Upper lobe of left lung (tissue), 6 donors: ENCODE measurements at regions not wholly inside any gene's neighbourhood (a gene's known extent, or its start where the extent isn't known, plus 50 kb on each side); places are given as distances from the start of the nearest gene placed in this dataset.

ENCODE experiments used
- ATAC-seq, 2 donors: fragments of 200-7000 bp; cut with Tn5 transposase; one replicate each; pipeline ENCODE4 v1.9.1; 2022; ENCODE audit warnings: mild to moderate bottlenecking in 2 of 2, moderate library complexity in 2 of 2; ENCODE audit not compliant: low FRiP score in 2 of 2
- DNase-seq, 2 donors: peaks; one replicate each; pipeline ENCODE4 v3.0.0-alpha.2; 2019 to 2020
- H3K27ac ChIP-seq, 4 donors: fragments of 200-600 bp; sonication (generic); one replicate each; pipeline ENCODE4 v1.5.1; 2016 to 2019
- H3K27me3 ChIP-seq, 4 donors: fragments of 200-600 bp; sonication (generic); one replicate each; pipeline ENCODE4 v1.5.1; 2017 to 2019
- H3K36me3 ChIP-seq, 4 donors: fragments of 200-600 bp; sonication (generic); one replicate each; pipeline ENCODE4 v1.5.1; 2016 to 2019
- H3K4me1 ChIP-seq, 4 donors: fragments of 200-600 bp; sonication (generic); one replicate each; pipeline ENCODE4 v1.5.1; 2018 to 2019
- H3K4me3 ChIP-seq, 4 donors: fragments of 200-600 bp; sonication (generic); one replicate each; pipeline ENCODE4 v1.5.1; 2017 to 2019; ENCODE audit warnings: mild to moderate bottlenecking in 2 of 4, moderate library complexity in 1 of 4
- H3K9me3 ChIP-seq, 4 donors: fragments of 200-600 bp; sonication (generic); one replicate each; pipeline ENCODE4 v1.5.1; 2018 to 2019
- EP300 ChIP-seq, 4 donors: sonication (generic); formaldehyde crosslinking; IDR thresholded peaks; one replicate each; pipeline ENCODE4 v1.5.1; 2017; ENCODE audit warnings: antibody characterized with exemption in 4 of 4, control low read depth in 2 of 4
- POLR2A ChIP-seq, 4 donors: fragments of 450-650 bp; IDR thresholded peaks; one replicate each; pipeline ENCODE4 v1.5.1; 2016 to 2017; ENCODE audit warnings: antibody characterized with exemption in 4 of 4, mild to moderate bottlenecking in 2 of 4
- POLR2AphosphoS5 ChIP-seq, 2 donors: sonication (generic); formaldehyde crosslinking; IDR thresholded peaks; one replicate each; pipeline ENCODE4 v1.5.1; 2017; ENCODE audit warnings: antibody characterized with exemption in 2 of 2
- WGBS, 2 donors: methylation state at CpG; one replicate each; pipeline ENCODE4 v1.1.5; 2017 to 2018; 5-methylcytosine and 5-hydroxymethylcytosine counted together
- TF ChIP-seq, protein P1 (sequence below), 6 experiments: fragments of 450-650 bp in 4 of 6; fragments of 200-600 bp in 2 of 6; sonication (generic) in 2 of 6; IDR thresholded peaks; one replicate each; pipeline ENCODE4 v1.5.1; 2016 to 2019; ENCODE audit warnings: antibody characterized with exemption in 6 of 6
- donor health status: DM: no; HTN: no; CAD: no; lungs with moderate emphysema.
- donor health status: DM: no; HTN: yes; CAD: no; lungs with severe emphysema.

- no peaks in the 10 kb centered on the region for H3K36me3 ChIP-seq
- no peak overlapping the region for H3K27ac ChIP-seq
- no peaks in the 10 kb centered on the region for H3K4me1 ChIP-seq
- TF ChIP-seq, protein P1, sequence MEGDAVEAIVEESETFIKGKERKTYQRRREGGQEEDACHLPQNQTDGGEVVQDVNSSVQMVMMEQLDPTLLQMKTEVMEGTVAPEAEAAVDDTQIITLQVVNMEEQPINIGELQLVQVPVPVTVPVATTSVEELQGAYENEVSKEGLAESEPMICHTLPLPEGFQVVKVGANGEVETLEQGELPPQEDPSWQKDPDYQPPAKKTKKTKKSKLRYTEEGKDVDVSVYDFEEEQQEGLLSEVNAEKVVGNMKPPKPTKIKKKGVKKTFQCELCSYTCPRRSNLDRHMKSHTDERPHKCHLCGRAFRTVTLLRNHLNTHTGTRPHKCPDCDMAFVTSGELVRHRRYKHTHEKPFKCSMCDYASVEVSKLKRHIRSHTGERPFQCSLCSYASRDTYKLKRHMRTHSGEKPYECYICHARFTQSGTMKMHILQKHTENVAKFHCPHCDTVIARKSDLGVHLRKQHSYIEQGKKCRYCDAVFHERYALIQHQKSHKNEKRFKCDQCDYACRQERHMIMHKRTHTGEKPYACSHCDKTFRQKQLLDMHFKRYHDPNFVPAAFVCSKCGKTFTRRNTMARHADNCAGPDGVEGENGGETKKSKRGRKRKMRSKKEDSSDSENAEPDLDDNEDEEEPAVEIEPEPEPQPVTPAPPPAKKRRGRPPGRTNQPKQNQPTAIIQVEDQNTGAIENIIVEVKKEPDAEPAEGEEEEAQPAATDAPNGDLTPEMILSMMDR (IDR thresholded peaks at IDR 0.05): no peak
- TF ChIP-seq EP300 (IDR thresholded peaks at IDR 0.05): no peak
- 44 to 50% methylated on average over 5 of the region's 5 CpGs for WGBS, 2 donors
- no peak overlapping the region for H3K4me3 ChIP-seq
- no peaks in the 10 kb centered on the region for H3K27me3 ChIP-seq
- no peaks in the 10 kb centered on the region for H3K9me3 ChIP-seq
- ATAC-seq: no peak
- no peak for DNase-seq
Observed at GRCh38 chr18:73908323-73908722, 239.3 kb downstream of the FBXO15 start.

DNA sequence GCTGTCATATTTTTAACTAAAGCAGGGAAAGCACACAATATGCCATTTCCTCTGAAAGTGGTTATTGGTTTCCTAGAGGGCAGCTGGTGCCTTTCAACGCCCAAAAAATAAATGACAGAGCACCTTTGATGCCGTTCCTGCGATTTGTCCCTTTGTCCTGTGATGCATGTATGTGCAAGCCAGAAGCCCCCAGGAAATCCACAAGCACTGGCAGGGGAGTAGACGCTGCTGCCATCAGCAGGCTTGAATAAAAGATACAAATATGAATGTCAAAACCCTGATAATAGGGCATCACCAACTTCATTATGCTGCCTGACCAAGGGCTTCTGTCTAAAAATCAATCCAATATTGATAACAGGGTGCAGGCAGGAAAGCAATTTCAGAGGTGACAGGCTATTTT, 246.1 kb downstream of the FBXO15 start:
- Histone ChIP-seq H3K9me3 (no peaks in the 10 kb centered on the region), H3K4me3 (no peak overlapping the region), H3K36me3 (no peaks in the 10 kb centered on the region), H3K27me3 (no peaks in the 10 kb centered on the region), H3K27ac (no peak overlapping the region), H3K4me1 (no peaks in the 10 kb centered on the region)
- DNase-seq (no peak), ATAC-seq (no peak)
- WGBS, 2 donors: 57 to 60% methylated on average over 4 of the region's 4 CpGs
- no peak for TF ChIP-seq POLR2A (IDR thresholded peaks at IDR 0.05)
- no peak for TF ChIP-seq POLR2AphosphoS5 (IDR thresholded peaks at IDR 0.05)
- TF ChIP-seq EP300 (IDR thresholded peaks at IDR 0.05): no peak
- TF ChIP-seq, protein P1 (IDR thresholded peaks at IDR 0.05): no peak

DNA sequence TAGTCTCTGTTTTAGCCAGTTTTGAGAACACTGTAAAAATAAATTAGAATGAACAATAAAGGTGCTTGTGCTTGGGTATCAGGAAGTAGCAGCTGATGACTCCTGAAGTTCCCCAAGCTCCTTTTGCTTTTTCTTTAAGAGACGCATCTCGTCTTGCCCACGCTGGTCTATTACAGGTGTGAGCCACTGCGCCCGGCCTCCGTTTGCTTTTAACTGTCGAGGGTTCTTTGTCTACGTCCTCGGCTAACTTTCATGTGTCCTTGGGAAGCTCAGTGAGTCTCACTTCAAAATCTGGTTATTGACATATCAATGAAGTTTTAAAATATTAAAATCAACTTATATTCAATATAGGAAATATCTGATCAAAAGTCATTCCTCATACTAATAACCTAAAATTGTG, 246.5 kb downstream of the FBXO15 start:
- no peaks in the 10 kb centered on the region for H3K4me1 ChIP-seq
- DNase-seq: no peak
- H3K9me3 ChIP-seq: no peaks in the 10 kb centered on the region
- WGBS, 2 donors: 51 to 68% methylated on average over 9 of the region's 9 CpGs
- no peak for ATAC-seq
- no peaks in the 10 kb centered on the region for H3K36me3 ChIP-seq
- TF ChIP-seq POLR2AphosphoS5 (IDR thresholded peaks at IDR 0.05) (no peak), EP300 (IDR thresholded peaks at IDR 0.05) (no peak), POLR2A (IDR thresholded peaks at IDR 0.05) (no peak)
- TF ChIP-seq, protein P1 (IDR thresholded peaks at IDR 0.05): no peak
- H3K27ac ChIP-seq: no peak overlapping the region
- H3K27me3 ChIP-seq: no peaks in the 10 kb centered on the region
- no peak overlapping the region for H3K4me3 ChIP-seq

DNA sequence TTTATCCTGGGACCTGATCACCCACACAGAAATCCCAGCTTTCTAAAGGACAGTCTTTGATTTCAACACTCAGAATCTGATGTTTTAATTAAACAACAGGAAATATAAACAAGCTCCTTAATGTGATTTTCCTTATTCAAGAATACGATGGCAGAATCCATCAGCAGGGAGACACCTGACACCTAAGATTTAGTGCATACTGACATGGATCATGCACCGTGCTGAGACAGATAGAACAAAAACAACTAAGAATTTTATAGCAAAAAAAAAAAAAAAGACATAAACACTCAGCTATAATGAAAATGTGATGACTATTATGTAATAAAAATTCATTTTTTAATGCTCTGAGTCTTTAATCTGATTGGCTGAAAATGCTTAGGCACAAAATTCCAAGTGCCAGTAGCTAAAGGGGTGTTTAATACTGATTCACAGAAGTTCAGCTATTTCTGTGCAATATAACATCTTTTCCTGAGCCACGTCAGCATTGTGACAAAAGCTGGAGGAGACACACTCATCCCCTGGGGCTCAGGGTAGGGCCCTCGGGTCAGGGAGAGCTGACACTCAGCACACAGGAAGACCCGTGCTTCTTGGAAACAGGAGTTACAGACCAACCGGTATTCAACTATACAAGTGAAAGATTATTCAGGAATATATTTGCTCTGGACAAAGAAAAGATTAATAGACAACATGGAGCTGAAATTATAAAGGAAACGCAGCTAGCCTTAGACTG, 247.4 kb downstream of the FBXO15 start:
- no peaks in the 10 kb centered on the region for H3K27me3 ChIP-seq
- 55 to 67% methylated on average over 7 of the region's 7 CpGs for WGBS, 2 donors
- no peaks in the 10 kb centered on the region for H3K4me1 ChIP-seq
- no peak for ATAC-seq
- no peak overlapping the region for H3K27ac ChIP-seq
- H3K4me3 ChIP-seq: no peak overlapping the region
- H3K36me3 ChIP-seq: no peaks in the 10 kb centered on the region
- TF ChIP-seq EP300 (IDR thresholded peaks at IDR 0.05): no peak
- no peak for DNase-seq
- no peaks in the 10 kb centered on the region for H3K9me3 ChIP-seq

DNA sequence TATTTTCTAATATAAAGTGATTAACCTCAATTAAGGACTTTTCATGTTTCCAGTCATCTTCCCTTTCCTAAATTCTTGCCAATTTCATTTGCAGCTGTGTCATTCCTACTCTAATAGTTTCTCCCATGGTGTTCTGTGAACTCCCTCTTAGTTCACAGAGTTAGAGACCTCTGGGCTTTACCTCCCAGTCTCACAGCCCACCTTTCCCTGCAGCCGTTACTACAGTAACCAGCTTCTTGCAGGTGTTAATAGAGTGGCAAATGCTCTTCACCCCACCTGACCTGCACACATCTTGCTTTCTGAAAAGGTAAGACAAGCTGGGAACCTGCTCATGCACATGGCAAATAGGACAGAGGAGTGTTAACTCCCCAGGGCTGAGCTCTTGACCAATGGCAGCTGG, 250.1 kb downstream of the FBXO15 start:
- ATAC-seq (no peak), DNase-seq (no peak)
- Histone ChIP-seq H3K9me3 (no peaks in the 10 kb centered on the region), H3K27me3 (no peaks in the 10 kb centered on the region), H3K36me3 (no peaks in the 10 kb centered on the region), H3K4me1 (no peaks in the 10 kb centered on the region), H3K27ac (no peak overlapping the region), H3K4me3 (no peak overlapping the region)
- no peak for TF ChIP-seq POLR2A (IDR thresholded peaks at IDR 0.05)
- TF ChIP-seq, protein P1 (IDR thresholded peaks at IDR 0.05): no peak
- TF ChIP-seq EP300 (IDR thresholded peaks at IDR 0.05): no peak
- no peak for TF ChIP-seq POLR2AphosphoS5 (IDR thresholded peaks at IDR 0.05)
- WGBS, 2 donors: 45 to 62% methylated on average over 1 of the region's 1 CpG
